ENCODE measurements at regions not wholly inside any gene's neighbourhood (a gene's known extent, or its start where the extent isn't known, plus 50 kb on each side); places are given as distances from the start of the nearest gene placed in this dataset.

DNA sequence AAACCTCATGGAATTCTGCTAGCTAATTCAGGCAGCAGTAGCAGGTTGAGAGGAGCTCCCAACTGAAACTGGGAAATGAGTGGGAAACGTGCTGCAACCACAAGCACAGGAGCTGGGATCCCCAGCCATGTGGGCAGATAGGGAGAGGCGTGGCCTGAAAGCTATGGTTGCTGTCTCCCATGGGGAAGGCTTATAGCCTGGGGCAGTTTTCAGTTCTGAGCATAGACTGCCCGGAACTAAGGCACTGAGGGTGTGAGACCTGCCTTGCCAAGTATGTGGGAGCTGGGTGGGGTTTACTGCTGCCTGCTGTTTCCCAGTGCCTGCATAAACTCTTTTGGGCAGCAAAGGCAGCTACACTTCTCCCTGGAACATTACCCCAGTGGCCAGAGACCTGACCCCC is 229.5 kb downstream of the TUSC7 start:
- no peak for DNase-seq

DNA sequence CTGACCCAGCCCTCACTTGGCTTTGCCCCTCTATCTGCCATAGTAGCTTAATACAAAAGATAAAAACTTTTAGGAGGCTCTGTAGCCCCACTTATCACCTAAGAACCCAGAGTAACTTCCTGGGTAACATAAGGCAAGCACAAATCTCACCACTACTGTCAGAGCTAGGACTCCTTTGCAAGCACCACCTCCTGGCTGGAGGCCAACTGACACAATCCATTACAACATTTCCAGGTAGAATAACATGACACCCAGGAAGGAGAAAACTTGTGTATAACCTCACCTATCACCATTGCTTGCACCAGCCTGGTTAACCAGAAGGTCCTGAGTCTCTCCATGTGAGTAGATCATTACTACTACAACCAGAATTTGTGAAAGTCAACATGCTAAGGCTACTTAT is 230.0 kb downstream of the TUSC7 start:
- DNase-seq: no peak

DNA sequence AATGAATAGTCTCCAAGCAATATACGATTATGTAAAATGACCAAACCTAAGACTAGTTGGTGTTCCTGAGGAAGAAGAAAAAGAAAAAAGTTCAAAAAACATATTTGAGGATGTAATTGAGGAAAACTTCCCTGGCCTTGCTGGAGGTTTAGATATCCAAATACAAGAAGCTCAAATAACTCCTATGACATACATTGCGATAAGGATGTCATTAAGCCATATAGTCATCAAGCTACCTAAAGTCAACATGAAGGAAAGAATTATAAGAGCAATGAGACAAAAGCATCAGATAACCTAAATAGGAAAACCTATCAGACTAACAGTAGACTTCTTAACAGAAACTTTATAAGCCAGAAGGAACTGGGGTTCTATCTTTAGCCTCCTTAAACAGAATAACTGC is 231.1 kb downstream of the TUSC7 start:
- no peak for DNase-seq

DNA sequence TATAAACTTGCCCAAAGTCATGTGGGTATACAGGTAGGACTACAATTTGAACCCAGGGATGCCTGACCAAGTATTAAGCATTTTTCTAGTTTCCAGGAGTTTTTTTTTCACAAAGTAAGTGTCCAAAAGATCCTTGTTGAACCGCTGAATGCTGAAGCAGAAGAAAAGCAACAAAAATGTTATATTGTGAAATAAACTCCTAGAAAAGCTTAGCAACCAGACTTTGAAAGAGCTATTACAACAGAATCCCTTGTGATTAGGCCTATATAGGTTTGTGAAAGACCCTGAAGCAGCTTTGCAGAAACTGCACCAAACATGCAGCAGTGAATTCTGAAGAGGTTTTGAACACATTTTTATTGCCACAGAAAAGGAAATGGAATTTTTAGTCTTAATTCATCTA is 236.8 kb downstream of the TUSC7 start:
- DNase-seq: no peak

DNA sequence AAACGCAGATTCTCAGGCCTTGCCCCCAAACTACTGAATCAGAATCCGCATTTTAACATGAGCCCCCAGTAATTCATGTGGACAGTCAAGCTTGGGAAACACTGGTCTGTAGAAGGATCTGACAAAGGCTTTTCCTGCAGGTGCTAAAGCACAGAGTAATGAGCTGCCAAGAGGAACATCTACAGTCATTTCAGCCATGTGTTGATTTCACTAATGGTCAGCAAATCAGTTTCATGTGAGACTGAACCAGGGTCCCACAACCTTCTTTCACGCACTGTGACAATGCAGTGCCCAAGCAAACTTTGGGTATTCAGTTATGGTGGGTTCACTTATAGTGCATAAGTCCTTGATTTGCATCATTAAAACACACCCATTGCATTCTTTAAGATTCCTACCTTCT is 237.6 kb downstream of the TUSC7 start:
- DNase-seq: no peak

DNA sequence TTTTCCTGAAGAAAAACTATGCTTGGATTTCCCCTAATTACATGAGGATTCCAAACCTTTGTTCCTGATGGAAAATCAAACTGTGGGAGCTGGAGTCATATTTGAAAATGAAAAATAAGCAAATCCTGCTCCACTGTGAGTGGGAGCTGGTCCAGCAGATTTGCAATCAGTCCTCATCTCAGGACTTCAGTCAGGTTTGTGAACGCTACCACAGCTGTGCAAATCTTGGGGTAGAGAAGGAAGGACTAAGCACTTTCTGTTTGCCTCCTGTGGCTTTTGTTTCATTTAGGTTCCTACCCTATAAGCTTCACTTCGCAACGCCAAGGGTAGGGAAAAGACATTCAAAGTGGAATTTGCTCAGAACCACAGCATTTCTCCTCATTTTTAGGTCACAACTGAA is 238.2 kb downstream of the TUSC7 start:
- no peak for DNase-seq

DNA sequence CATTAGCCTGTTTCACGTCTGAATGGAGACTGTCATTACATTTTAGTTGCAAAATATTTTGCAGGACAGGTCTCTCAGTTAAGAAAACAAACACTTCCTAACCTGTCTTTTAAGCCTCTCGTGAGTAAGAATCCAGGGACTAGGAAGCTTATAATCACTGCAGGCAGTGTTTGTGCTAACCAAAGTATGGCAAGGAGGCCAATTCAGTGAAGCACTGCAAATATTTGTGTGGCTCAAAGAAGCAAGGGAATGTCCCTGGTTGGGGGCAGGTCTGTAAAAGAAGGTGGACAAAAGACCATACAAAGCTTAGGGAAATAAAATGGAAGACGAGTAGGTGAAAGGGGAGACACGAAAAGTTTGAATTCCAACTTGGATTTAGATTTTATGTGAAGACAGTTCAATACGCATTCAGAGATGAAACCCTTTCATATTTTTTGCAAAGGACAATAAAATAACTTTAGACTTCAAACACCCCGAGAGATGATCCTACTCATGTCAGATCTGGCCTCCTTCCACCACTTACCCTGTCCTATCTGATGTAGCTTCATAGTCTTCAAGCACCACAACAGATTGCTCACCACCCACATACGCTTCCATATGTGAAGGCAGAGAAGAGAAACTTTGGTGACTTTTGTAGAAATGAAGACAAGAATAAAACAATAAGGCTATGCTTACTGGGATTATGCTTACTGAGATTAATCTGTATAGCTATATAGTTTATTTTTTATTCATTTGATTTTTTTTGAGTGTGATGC is 240.9 kb downstream of the TUSC7 start:
- no peak for DNase-seq

DNA sequence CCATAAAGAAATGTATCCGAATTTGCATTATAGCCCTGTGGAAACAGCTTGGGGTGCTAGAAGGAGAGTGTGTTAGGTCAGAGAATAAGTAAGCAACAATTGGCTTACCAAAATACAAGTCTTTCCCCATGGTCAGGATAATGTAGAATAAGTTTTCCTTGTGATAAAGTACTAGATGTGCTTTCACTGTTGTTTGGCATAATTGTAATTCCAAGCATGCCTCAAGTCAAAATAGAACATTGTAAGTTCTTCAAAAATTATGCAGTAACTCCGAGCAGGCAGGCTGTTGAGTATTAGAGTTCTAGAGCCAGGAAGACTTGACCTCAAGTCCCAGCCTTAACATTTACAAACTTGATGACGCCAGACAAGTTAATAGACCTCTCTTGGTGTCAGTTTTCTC is 242.0 kb downstream of the TUSC7 start:
- DNase-seq: no peak

DNA sequence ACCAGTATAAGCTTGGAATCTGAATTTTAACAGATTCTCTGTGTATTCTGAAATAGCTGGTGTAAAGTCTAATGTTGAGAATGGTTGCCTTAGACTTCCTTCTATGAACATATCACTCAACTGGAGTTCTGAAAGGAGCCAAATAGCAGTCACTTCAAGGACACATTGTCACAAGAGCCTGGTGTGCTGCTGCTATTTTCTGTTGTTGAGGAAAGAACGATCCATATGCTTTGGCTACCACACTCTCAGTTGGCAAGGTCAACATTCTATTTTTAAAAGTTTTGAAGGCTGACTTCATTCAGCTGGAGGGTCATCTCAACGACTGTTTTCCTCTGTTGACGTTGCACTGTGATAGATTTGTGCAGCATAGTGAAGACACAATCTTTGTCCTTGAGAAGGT is 248.7 kb downstream of the TUSC7 start:
- DNase-seq: no peak

DNA sequence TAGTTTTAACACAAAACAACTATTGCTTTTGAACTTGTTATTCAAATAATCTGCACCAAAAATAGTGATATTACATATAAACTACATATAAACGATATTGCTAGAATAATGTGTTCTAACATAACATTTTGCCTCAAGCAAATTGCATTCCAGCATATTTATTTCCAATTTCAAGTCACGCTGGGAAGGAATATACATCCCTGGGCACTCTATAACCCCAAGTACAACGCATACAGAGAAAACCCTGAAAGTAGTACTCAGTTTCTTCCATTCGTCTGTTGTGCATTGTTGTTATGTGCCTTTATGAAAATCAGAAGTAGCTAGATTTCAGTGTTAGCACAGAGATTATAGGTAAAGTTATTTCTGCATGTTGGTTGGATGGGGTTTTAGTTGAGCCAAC is 251.5 kb downstream of the TUSC7 start:
- no peak for DNase-seq

DNA sequence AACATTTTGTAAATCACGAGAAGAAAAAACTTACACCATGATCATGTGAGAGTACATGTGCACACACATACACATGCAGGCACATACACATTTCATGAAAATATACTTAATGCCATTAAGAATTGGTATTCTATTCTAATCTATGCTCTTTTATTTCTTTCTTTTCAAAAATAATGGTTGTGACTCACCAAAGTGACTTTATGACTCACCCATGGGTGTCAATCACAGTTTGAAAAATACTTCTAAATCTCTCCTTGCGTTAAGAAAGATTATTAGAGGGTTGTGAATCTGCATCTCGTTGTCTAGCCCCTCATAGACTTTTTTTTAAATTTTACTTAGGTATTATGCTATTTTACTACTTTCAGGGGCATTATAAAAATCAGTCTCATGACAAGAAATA is 254.2 kb downstream of the TUSC7 start:
- no peak for DNase-seq

DNA sequence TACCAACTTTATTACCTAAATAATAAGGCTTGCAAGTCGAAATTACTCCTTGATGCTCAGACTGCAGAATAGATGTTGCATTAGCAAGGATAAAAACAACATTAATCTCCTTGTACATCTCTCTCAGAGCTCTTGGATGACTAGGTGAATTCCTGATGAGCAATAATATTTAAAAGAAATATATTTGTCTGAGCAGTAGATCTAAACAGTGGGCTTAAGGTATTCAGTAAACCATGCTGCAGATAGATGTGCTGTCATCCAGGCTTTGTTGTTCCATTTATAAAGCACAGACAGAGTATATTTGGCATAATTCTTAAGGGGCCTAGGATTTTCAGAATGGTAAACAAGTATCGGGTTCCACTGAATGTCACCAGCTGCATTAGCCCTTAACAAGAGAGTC is 257.1 kb downstream of the TUSC7 start:
- DNase-seq: no peak

DNA sequence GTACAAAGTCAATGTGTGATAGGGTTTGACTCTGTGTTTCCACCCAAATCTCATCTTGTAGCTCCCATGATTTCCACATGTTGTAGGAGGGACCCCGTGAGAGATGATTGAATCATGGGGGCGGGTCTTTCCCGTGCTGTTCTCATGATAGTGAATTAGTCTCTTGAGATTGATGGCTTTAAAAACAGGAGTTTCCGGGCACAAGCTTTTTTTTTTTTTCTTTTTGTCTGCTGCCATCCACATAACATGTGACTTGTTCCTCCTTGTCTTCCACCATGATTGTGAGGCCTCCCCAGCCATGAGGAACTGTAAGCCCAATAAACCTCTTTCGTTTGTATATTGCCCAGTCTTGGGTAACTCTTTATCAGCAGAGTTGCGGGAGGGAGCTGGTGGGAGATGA is 259.6 kb downstream of the TUSC7 start:
- DNase-seq: no peak

DNA sequence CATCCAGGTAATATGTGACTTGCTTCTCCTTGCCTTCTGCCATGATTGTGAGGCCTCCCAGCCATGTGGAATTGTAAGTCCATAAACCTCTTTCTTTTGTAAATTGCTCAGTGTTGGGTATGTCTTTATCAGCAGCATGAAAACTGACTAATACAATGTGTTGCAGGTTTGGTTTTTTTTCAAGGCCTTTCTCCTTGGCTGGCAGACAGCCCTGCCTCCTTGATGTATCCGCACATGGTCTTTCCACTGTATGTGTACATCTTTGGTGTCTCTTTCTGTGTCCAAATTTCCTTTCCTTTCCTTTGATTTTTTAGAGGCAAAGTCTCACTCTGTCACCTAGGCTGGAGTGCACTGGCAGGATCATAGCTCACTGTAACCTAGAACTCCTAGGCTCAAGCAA is 260.1 kb downstream of the TUSC7 start:
- no peak for DNase-seq

DNA sequence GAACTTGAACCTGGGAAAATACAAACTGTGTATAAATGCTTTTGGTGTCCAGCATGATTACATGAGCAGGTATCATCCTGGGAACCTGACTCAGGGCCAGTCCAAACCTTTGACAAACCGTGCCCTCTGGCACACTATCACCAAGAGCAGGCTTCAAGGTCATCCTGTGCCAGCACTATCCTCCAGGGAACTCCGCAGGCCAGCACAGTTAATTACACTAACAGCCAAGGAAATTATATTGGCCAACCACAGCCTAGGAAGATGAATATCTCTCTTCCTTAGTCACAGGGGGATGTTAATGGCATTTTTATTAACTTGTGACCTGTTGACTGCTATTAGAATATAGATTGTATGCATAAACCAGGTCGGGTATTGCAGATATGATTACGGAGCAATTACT is 262.0 kb downstream of the TUSC7 start:
- no peak for DNase-seq

DNA sequence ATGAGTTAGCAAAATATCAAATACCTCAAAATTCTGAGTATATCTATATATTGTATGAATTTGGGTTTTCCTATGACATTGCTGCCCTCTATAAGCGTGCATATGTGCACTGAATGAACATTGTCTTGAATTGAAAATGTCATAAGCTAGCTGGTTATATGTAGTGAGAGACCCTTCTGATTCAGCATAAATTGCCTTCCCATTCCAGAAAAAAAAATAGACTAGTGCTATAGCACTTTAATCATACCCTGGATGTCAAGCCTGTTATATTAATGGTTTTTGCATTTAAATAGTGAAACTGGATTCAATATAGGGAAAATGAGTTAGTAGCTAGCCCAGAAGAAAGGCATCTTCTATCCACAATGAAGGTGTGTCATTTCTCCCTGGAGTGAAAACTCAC is 265.1 kb downstream of the TUSC7 start:
- no peak for DNase-seq

DNA sequence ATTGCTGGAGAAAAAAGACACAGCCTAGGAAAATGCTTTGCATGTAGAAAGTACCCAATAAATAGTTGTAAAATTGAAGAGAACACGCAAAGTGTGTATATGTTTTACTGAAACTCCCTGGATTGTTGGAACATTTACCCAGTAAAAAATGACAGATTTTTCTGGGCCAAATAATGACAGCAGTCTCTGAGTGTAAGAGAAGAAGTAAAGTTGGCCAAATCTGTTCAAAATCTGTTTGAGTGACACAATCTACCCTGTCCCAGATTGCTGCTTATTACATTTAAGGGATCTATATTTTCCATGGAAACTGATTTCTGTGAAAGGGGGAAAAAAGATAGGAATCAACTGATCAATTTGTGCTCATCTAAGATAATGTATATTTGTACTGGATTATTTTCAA is 267.9 kb downstream of the TUSC7 start:
- DNase-seq: no peak

DNA sequence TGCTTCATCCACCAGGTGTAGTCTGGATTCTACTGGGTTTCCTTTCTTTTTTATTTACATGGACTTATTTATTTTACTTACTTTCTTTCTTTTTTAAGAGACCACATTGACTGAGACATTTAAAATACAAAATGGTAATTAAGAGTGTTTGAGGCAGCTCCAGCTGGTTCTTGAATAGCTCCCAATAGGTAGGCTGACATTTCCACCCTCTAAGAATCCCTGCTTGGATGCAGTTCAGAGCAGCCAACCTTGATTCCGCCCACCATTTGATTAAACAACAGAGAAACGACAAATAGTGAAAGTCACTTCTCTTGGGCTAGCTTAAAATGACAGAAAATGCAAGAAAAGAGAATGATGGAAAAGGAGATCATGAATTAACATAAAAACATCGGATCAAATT is 270.5 kb downstream of the TUSC7 start:
- DNase-seq: no peak

DNA sequence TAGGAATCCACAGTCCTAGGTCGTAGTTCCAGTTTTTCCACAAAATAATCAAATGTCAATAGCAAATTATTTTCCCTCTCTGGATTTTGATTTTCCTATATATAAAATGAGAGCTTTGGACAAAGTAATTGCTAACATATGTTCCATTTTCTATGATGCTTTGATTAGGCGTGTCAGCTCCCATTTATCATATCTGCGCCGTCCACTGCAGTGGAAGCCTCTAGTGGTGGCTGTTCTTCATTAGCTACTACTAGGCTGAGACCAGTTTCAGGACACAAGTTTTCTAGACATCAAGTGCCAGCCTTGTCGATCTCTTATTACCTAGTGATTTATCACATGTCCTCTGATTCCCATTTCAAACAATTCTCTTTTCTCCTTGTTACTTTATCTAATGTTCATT is 271.5 kb downstream of the TUSC7 start:
- DNase-seq: no peak

DNA sequence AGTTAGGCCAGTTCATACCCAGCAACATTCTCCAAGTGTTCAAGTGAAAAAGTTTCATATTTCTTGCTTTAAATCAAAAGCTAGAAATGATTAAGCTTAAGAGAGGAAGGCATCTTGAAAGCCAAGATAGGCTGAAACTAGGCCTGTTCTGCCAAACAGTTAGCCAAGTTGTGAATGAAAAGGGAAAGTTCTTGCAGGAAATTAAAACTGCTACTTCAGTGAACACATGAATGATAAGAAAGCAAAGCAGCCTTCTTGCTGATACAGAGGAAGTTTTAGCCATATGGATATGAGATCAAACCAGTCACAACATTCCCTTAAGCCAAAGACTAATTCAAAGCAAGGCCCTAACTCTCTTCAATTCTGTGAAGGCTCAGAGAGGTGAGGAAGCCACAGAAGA is 274.7 kb downstream of the TUSC7 start:
- DNase-seq: no peak

DNA sequence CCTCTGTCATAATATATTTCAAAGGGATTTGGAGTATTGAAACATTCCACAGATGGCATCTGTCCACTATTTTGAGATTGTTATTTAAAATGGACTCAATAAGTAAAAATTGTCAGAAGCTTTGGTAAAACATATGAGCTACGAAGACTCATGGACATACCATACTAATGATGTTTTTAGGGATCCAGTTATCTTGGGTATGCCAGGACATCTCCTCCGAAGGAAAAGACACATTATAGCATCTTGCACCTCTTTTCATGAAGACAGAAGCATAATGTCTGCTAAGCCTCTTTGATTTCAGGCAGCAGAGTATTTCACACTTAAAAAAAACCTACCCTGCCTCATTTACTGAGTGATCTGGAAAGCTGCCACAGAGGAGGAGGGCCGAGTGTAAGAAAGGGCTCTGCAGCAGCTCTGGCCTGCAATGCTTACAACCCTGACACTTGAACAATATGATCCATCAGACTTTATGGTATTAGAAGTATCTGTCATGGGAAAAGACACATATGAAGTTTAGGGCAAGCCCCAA is 284.8 kb downstream of the TUSC7 start:
- no peak for DNase-seq

DNA sequence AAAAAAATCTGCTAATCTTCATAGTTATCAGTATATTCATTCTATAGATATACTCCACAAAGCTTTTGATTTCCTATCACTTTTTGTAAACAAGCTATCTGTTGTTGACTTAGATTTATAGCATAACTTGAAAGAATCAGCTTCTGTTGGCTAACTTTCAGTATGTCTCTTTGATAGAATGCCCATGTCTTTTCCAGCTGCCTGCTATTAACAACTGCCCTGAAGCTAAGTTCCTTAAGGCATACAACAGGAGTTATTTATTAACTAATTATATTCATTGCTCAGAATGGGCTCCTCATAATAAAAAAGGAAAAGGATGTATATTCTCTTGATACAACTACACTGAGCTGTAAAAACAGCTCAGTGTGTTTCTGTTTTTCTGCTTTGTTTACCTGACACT is 293.9 kb downstream of the TUSC7 start:
- no peak for DNase-seq

DNA sequence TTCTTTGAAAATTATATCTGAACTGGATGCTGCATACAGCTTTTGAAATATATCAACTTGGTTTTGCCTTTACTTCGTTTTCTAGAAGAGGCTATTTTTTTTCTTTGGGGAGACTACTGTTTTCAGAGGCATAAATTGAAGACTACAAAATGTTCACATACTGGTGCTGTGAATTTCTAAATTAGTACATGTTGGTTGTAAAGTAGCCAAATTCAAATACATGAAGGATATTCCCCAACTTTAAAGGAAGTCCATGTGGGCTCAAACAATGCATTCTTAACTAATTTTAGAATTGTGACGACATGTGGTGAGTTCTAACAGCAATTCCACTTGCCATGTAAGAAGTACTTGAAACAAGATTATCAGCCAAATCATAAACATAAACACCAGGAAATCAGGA is 295.7 kb downstream of the TUSC7 start:
- no peak for DNase-seq

DNA sequence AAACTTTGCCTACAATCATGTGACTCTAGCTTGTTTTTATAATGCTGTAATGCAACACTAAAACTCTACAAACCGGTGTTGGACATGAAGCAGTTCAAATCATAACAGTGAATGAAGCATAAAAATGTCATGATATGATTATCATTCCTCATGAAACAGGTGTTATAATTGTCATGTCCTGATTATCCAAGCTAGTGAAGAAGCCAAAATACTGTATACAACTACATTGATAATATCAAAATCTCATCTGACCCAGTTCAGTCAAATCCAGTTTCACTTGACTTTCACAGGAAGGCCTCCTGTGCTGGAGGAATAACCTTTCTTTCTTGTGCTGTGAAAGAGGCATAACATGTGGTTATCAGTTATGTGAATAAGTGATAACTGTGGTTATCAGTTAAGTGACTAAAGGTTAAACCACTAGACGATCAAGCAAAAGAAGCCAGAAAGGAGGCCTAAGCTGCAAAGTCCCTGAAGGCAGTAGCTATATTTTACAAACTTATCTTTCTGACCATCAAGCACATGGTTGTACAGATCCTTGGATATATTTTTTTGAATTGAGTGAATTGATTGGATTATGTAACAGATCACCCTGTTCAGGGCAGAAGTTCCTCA is 296.4 kb downstream of the TUSC7 start:
- no peak for DNase-seq

DNA sequence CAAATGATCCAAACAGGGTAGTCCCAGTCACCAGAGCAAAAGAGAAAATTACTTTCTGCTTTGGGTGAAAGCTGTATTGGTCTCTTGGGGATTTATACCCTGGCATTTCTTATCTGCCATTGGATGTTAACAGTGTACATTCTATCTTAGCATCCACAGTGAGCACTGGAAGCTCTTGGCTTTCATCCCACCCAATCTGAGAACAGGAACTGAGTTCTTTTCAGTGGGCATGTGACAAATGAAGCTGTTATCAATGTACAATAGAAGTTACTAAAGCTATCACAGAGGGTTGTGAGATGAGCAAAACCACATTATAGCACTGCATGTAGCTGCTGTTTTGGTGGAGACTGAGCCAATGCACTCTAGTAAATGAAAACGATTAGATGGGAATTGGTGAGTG is 300.7 kb downstream of the TUSC7 start:
- no peak for DNase-seq
